ENCODE measurements at regions not wholly inside any gene's neighbourhood (a gene's known extent, or its start where the extent isn't known, plus 50 kb on each side); places are given as distances from the start of the nearest gene placed in this dataset.
"Not testable (repeated sequence)": the region's sequence is repeated elsewhere in the genome, so short reads cannot be mapped to it uniquely, and the experiment has no call there.

DNA sequence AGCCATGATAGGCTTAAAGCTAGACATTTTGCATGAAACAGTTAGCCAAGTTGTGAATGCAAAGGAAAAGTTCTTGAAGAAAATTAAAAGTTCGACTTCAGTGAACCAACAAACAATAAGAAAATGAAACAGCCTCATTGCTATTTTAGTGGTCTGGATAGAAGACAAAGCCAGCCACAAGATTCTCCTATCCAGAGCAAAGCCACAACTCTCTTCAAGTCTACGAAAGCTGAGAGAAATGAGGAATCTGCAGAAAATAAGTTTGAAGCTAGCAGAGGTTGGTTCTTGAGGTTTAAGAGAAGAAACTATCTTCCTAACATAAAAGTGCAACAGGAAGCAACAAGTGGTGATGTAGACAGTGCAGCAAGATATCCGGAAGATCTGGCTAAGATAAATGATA, 271.4 kb upstream of the GRM3 start:
- H3K36me3 ChIP-seq = no peaks in the 10 kb centered on the region
- TF ChIP-seq, protein P1, sequence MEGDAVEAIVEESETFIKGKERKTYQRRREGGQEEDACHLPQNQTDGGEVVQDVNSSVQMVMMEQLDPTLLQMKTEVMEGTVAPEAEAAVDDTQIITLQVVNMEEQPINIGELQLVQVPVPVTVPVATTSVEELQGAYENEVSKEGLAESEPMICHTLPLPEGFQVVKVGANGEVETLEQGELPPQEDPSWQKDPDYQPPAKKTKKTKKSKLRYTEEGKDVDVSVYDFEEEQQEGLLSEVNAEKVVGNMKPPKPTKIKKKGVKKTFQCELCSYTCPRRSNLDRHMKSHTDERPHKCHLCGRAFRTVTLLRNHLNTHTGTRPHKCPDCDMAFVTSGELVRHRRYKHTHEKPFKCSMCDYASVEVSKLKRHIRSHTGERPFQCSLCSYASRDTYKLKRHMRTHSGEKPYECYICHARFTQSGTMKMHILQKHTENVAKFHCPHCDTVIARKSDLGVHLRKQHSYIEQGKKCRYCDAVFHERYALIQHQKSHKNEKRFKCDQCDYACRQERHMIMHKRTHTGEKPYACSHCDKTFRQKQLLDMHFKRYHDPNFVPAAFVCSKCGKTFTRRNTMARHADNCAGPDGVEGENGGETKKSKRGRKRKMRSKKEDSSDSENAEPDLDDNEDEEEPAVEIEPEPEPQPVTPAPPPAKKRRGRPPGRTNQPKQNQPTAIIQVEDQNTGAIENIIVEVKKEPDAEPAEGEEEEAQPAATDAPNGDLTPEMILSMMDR (IDR thresholded peaks at IDR 0.05) = no peak
- no peak for ATAC-seq
- H3K9me3 ChIP-seq = no peaks in the 10 kb centered on the region
- H3K4me1 ChIP-seq = no peaks in the 10 kb centered on the region
- H3K27me3 ChIP-seq = no peaks in the 10 kb centered on the region
- H3K4me3 ChIP-seq = no peak overlapping the region
- DNase-seq = no peak
- H3K27ac ChIP-seq = no peak overlapping the region
- intact Hi-C loops (cut with DNase I) = no loop called here

DNA sequence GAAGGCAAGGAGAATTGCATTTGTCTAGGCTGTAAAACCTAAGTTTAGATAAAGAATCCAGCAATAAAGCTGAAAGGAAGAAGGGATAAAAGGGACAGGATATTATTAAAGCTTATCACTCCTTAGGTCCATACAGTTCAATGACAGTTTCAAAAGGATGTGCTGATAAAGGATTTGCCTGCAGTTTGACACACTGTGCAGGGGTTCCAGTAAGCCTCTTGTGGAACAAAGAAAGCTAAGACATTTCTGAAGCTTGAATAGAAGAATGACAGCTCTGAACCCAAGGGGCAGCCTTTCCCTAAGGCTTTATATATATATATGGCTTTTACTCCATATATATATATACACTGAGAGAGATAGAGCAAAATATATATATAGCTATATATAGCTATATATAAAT, 276.8 kb upstream of the GRM3 start:
- intact Hi-C loops (cut with DNase I) = no loop called here
- no peak overlapping the region for H3K27ac ChIP-seq
- no peaks in the 10 kb centered on the region for H3K4me1 ChIP-seq
- H3K4me3 ChIP-seq = no peak overlapping the region
- H3K36me3 ChIP-seq = no peaks in the 10 kb centered on the region
- DNase-seq = no peak
- no peak for ATAC-seq
- no peaks in the 10 kb centered on the region for H3K9me3 ChIP-seq
- no peaks in the 10 kb centered on the region for H3K27me3 ChIP-seq
- TF ChIP-seq, protein P1 (IDR thresholded peaks at IDR 0.05) = no peak

DNA sequence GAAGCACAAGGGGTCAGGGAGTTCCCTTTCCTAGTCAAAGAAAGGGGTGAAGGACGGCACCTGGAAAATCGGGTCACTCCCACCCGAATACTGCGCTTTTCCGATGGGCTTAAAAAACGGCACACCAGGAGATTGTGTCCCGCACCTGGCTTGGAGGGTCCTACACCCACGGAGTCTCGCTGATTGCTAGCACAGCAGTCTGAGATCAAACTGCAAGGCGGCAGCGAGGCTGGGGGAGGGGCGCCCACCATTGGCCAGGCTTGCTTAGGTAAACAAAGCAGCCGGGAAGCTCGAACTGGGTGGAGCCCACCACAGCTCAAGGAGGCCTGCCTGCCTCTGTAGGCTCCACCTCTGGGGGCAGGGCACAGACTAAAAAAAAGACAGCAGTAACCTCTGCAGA, 303.3 kb upstream of the GRM3 start:
- ATAC-seq; H3K27me3 ChIP-seq; H3K4me3 ChIP-seq; H3K27ac ChIP-seq; intact Hi-C loops (cut with DNase I); H3K36me3 ChIP-seq; H3K4me1 ChIP-seq; DNase-seq; H3K9me3 ChIP-seq: not testable (repeated sequence)

DNA sequence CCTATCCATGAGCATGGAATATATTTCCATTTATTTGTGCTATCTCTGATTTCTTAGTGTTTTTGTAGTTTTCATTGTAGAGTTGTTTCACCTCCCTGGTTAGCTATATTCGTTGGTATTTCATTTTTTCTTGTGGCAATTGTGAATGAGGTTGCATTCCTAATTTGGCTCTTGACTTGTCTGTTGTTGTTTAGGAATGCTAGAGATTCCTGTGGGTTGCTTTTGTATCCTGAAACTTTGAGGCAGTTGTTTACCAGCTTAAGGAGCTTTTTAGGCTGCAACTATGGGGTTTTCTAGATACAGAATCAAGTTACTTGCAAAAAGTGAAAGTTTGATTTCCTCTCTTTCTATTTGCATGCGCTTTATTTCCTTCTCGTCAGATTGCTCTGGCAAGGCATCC, 304.7 kb upstream of the GRM3 start:
- Histone ChIP-seq H3K9me3 (no peaks in the 10 kb centered on the region), H3K4me1 (no peaks in the 10 kb centered on the region), H3K27ac (no peak overlapping the region), H3K36me3 (no peaks in the 10 kb centered on the region), H3K4me3 (no peak overlapping the region), H3K27me3 (no peaks in the 10 kb centered on the region)
- ATAC-seq (no peak), DNase-seq (no peak)
- TF ChIP-seq, protein P1 (IDR thresholded peaks at IDR 0.05) = no peak
- intact Hi-C loops (cut with DNase I) = no loop called here

DNA sequence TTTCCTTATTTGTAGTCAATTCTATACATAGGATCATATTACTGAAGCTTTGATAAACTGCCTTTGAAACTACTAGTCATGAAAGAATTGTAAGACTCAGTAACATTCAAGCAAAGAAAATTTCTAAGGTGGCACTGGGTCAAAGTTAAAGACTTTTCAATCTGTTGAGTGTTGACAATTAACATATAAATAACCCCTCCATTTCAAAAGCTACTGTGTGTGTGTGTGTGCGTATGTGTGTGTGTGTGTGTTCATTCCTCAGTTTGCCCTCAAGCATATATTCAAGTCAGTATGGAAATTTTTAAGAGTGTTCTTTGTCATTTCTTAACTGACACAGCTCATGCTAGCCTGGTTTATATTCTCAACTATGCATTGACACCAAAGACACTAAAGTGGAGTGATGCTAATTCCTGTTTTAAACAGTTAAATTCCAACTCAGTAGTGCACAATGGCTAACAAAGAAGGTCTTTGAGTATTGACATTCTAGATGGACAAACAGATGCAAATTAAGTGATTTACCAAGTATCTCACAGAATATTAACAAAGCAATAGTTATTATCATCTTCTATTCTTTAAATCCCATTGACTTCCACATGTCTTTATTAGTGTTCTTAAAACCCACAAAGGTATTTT, 314.8 kb upstream of the GRM3 start:
- DNase-seq (no peak), ATAC-seq (no peak)
- H3K27me3 ChIP-seq = no peaks in the 10 kb centered on the region
- H3K4me3 ChIP-seq = no peak overlapping the region
- TF ChIP-seq, protein P1 (IDR thresholded peaks at IDR 0.05) = no peak
- intact Hi-C loops (cut with DNase I) = no loop called here
- no peak overlapping the region for H3K27ac ChIP-seq
- no peaks in the 10 kb centered on the region for H3K36me3 ChIP-seq
- no peaks in the 10 kb centered on the region for H3K4me1 ChIP-seq
- no peaks in the 10 kb centered on the region for H3K9me3 ChIP-seq

DNA sequence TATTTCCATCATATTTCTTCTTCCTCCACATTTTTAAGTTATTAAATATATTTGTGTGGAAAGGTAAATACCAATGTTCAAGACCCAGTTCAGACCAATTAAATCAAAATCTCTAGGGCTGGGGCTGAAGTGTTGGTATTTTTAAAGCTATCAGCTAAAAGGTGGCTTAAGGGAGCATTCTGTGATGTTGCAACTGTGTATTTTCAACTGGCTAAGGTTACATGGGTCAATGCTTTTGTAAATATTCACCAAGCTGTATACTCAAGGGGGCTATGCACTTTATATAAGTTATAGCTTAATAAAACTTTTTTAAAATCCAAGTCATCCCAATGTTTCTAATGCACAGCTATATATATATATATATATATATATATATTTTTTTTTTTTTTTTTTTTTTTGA, 316.9 kb upstream of the GRM3 start:
- Histone ChIP-seq H3K9me3 (no peaks in the 10 kb centered on the region), H3K27me3 (no peaks in the 10 kb centered on the region), H3K27ac (no peak overlapping the region), H3K36me3 (no peaks in the 10 kb centered on the region), H3K4me3 (no peak overlapping the region), H3K4me1 (no peaks in the 10 kb centered on the region)
- intact Hi-C loops (cut with DNase I) = no loop called here
- TF ChIP-seq, protein P1 (IDR thresholded peaks at IDR 0.05) = no peak
- no peak for ATAC-seq
- DNase-seq = no peak

Data from upper lobe of right lung (tissue), 1 donor.